Adrenal gland (tissue), 5 donors: ENCODE measurements at regions not wholly inside any gene's neighbourhood (a gene's known extent, or its start where the extent isn't known, plus 50 kb on each side); places are given as distances from the start of the nearest gene placed in this dataset.

Experiments used
- CTCF ChIP-seq, 6 experiments: fragments of 450-650 bp in 4 of 6; fragments of 200-600 bp in 2 of 6; sonication (generic) in 1 of 6; IDR thresholded peaks; 1 replicate in 5 of 6; 2 replicates in 1 of 6; pipeline versions ENCODE4 v1.5.1 to v1.8.0; 2016 to 2021; ENCODE audit warnings: antibody characterized with exemption in 6 of 6, mild to moderate bottlenecking in 2 of 6, moderate library complexity in 1 of 6
- POLR2A ChIP-seq, 2 donors: fragments of 450-650 bp; IDR thresholded peaks; one replicate each; pipeline ENCODE4 v1.6.1; 2017; ENCODE audit warnings: antibody characterized with exemption in 2 of 2, mild to moderate bottlenecking in 2 of 2, moderate library complexity in 1 of 2
- donor health status: DM: no; HTN: no; CAD: no.

- no peak for TF ChIP-seq POLR2A (IDR thresholded peaks at IDR 0.05)
- TF ChIP-seq CTCF (IDR thresholded peaks at IDR 0.05), result no peak
Observed at GRCh38 chrX:103155201-103155600, 59.7 kb upstream of the BEX4 start.
